Keratinocyte (primary cell): ENCODE measurements at regions not wholly inside any gene's neighbourhood (a gene's known extent, or its start where the extent isn't known, plus 50 kb on each side); places are given as distances from the start of the nearest gene placed in this dataset.
"Not testable (repeated sequence)": the region's sequence is repeated elsewhere in the genome, so short reads cannot be mapped to it uniquely, and the experiment has no call there.

ENCODE experiments used
- DNase-seq: peaks from one replicate; pipeline ENCODE4 v3.0.0-alpha.2; 2011; ENCODE audit warnings: low read depth, missing footprints, low spot score
- FAIRE-seq: peaks from 2 replicates; lab custom pipeline; 2011; peaks lifted over from hg19 to GRCh38; lab: Jason Lieb, UNC
- H2AFZ ChIP-seq: 2 replicates; pipeline ENCODE4 v1.6.0; 2012; ENCODE audit warnings: low read length, control low read depth, inconsistent platforms; ENCODE audit not compliant: control insufficient read depth
- H3K27ac ChIP-seq: 2 replicates; pipeline ENCODE4 v1.5.1; 2011; ENCODE audit warnings: low read length; ENCODE audit not compliant: control insufficient read depth, insufficient read depth
- H3K27me3 ChIP-seq: 3 replicates; pipeline ENCODE4 v1.6.0; 2011; ENCODE audit warnings: low read length; ENCODE audit not compliant: control insufficient read depth, insufficient read depth; ENCODE audit errors: extremely low read depth
- H3K36me3 ChIP-seq, 2 experiments: 2 replicates in 1 of 2; 3 replicates in 1 of 2; pipeline ENCODE4 v1.5.1; 2011; ENCODE audit warnings: low read length in 2 of 2, mild to moderate bottlenecking in 1 of 2; ENCODE audit not compliant: control insufficient read depth in 2 of 2, insufficient read depth in 2 of 2; ENCODE audit errors: extremely low read depth in 1 of 2
- H3K4me1 ChIP-seq: 3 replicates; pipeline ENCODE4 v1.5.1; 2011; ENCODE audit warnings: low read length; ENCODE audit not compliant: control insufficient read depth, insufficient read depth; ENCODE audit errors: extremely low read depth
- H3K4me2 ChIP-seq: 3 replicates; pipeline ENCODE4 v1.6.0; 2011; ENCODE audit warnings: low read depth, low read length; ENCODE audit not compliant: control insufficient read depth, insufficient read depth; ENCODE audit errors: extremely low read depth
- H3K4me3 ChIP-seq, 3 experiments: fragments of 200-600 bp in 1 of 3; sonication (generic) in 1 of 3; 2 replicates in 2 of 3; 3 replicates in 1 of 3; pipeline ENCODE4 v1.5.1; 2011 to 2016; ENCODE audit warnings: low read length in 3 of 3, mild to moderate bottlenecking in 3 of 3, control low read depth in 2 of 3, inconsistent platforms in 1 of 3, low read depth in 1 of 3, mixed read lengths in 1 of 3, mixed run types in 1 of 3, moderate library complexity in 1 of 3; ENCODE audit not compliant: control insufficient read depth in 2 of 3, insufficient read depth in 2 of 3; ENCODE audit errors: extremely low read depth in 1 of 3
- H3K79me2 ChIP-seq: 2 replicates; pipeline ENCODE4 v1.6.0; 2012; ENCODE audit warnings: low read length; ENCODE audit not compliant: control insufficient read depth, insufficient read depth
- H3K9ac ChIP-seq: 3 replicates; pipeline ENCODE4 v1.6.0; 2011; ENCODE audit warnings: low read length; ENCODE audit not compliant: control insufficient read depth, insufficient read depth; ENCODE audit errors: extremely low read depth
- H3K9me1 ChIP-seq: 3 replicates; pipeline ENCODE4 v1.6.0; 2011; ENCODE audit warnings: low read length; ENCODE audit not compliant: control insufficient read depth, insufficient read depth; ENCODE audit errors: extremely low read depth
- H3K9me3 ChIP-seq: 2 replicates; pipeline ENCODE4 v1.5.1; 2012; ENCODE audit warnings: low read depth, low read length; ENCODE audit not compliant: control insufficient read depth
- H4K20me1 ChIP-seq: 3 replicates; pipeline ENCODE4 v1.6.0; 2011; ENCODE audit warnings: low read length; ENCODE audit not compliant: control insufficient read depth, insufficient read depth; ENCODE audit errors: extremely low read depth
- EZH2 ChIP-seq: IDR thresholded peaks from one replicate; pipeline ENCODE4 v1.6.1; 2012; ENCODE audit warnings: inconsistent platforms, mild to moderate bottlenecking, low read length, moderate library complexity
- dilution Hi-C: fragments of 300-500 bp; cut with MboI; formaldehyde crosslinking; loops from one replicate; pipeline ENCODE4 v1.7.0; 2020; ENCODE audit warnings: low sequenced_read_pairs; ENCODE audit not compliant: extremely low pct_ligation_motif_present
- small RNA-seq, 3 experiments: library from RNA; depleted of rRNA; stranded (forward); fragments of <200 nt; gene quantifications; one replicate each; pipeline ENCODE3, GENCODE V24; 2012; ENCODE audit warnings: low read depth in 3 of 3, low replicate concordance in 1 of 3; ENCODE audit not compliant: insufficient read length in 3 of 3
- TF ChIP-seq, protein P1 (sequence below), 3 experiments: IDR thresholded peaks in 1 of 3; conservative IDR thresholded peaks in 1 of 3; optimal IDR thresholded peaks in 1 of 3; 2 replicates in 2 of 3; 3 replicates in 1 of 3; pipeline versions ENCODE3 to v1.5.1; 2011; ENCODE audit warnings: low read length in 3 of 3, mild to moderate bottlenecking in 3 of 3, moderate library complexity in 2 of 3, control low read depth in 1 of 3, inconsistent platforms in 1 of 3; ENCODE audit not compliant: insufficient read depth in 2 of 3; ENCODE audit errors: extremely low read depth in 1 of 3

DNA sequence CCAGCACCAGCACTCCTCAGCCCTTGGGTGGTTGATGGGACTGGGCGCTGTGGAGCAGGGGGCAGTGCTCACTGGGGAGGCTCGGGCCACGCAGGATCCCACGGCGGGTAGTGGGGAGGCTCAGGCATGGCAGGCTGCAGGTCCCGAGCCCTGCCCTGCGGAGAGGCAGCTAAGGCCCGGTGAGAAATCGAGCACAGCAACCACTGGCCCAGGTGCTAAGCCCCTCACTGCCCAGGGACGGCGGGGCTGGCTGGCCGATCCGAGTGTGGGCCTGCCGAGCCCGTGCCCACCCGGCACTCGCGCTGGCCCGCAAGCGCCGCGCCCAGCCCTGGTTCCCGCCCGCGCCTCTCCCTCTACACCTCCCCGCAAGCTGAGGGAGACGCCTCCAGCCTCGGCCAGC is 56.0 kb upstream of the ZNF195 start:
- Histone ChIP-seq H3K36me3 (no peaks in the 10 kb centered on the region), H2AFZ (no peak overlapping the region)

DNA sequence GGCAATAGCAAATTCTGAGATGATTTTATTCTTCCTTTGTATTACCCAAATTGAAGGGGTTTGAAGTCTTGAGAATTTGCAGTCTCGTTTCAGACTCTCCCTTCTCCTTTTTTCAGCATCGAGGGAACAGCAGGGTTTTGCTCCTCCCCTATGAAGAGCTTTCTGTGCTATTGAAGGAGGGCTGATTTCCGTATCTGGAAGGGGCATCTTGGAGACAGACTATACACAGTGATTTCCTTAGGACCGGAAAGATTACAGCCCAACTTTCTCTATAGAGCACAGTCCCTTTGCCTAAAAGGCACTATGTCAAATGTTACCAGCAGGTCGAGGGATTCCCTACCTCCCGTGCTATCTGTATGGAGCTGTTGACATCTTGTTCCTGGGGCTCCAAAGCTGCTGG is 50.2 kb upstream of the ZNF195 start:
- H3K4me2 ChIP-seq, DNase-seq, H3K27me3 ChIP-seq, H3K79me2 ChIP-seq, dilution Hi-C loops, H3K9ac ChIP-seq, H3K4me1 ChIP-seq, H3K4me3 ChIP-seq, H3K27ac ChIP-seq, H2AFZ ChIP-seq, FAIRE-seq, H3K9me3 ChIP-seq, H3K36me3 ChIP-seq, H3K9me1 ChIP-seq, H4K20me1 ChIP-seq: not testable (repeated sequence)

More for the DNA sequence above, 56.0 kb upstream of the ZNF195 start:
- dilution Hi-C loops: no loop called here
- no peaks in the 10 kb centered on the region for H3K9me1 ChIP-seq
- H4K20me1 ChIP-seq: no peaks in the 10 kb centered on the region
- FAIRE-seq (no peak), DNase-seq (no peak)
- H3K4me1 ChIP-seq: no peaks in the 10 kb centered on the region
- no peak overlapping the region for H3K27ac ChIP-seq
- H3K9me3 ChIP-seq: no peaks in the 10 kb centered on the region
- no peaks in the 10 kb centered on the region for H3K79me2 ChIP-seq
- no peak overlapping the region for H3K9ac ChIP-seq
- no peak overlapping the region for H3K4me2 ChIP-seq
- TF ChIP-seq, protein P1, sequence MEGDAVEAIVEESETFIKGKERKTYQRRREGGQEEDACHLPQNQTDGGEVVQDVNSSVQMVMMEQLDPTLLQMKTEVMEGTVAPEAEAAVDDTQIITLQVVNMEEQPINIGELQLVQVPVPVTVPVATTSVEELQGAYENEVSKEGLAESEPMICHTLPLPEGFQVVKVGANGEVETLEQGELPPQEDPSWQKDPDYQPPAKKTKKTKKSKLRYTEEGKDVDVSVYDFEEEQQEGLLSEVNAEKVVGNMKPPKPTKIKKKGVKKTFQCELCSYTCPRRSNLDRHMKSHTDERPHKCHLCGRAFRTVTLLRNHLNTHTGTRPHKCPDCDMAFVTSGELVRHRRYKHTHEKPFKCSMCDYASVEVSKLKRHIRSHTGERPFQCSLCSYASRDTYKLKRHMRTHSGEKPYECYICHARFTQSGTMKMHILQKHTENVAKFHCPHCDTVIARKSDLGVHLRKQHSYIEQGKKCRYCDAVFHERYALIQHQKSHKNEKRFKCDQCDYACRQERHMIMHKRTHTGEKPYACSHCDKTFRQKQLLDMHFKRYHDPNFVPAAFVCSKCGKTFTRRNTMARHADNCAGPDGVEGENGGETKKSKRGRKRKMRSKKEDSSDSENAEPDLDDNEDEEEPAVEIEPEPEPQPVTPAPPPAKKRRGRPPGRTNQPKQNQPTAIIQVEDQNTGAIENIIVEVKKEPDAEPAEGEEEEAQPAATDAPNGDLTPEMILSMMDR (optimal IDR thresholded peaks at IDR 0.05 in 1 of 3, IDR thresholded peaks at IDR 0.05 in 1 of 3, conservative IDR thresholded peaks at IDR 0.05 in 1 of 3; ENCODE audit: extremely low read depth in 1 of 3, insufficient read depth in 2 of 3, low read length in 3 of 3): no peak
- TF ChIP-seq EZH2: no peak
- H3K4me3 ChIP-seq: no peak overlapping the region
- no peaks in the 10 kb centered on the region for H3K27me3 ChIP-seq

Small RNA genes lying in the stretch of these regions (small RNA-seq; reads per million reads assigned to genes)
- 0 reads per million in 3 experiments for gene SNRPCP5
